HL-60/S4 (cell line): ENCODE measurements at regions not wholly inside any gene's neighbourhood (a gene's known extent, or its start where the extent isn't known, plus 50 kb on each side); places are given as distances from the start of the nearest gene placed in this dataset.
"Not testable (repeated sequence)": the region's sequence is repeated elsewhere in the genome, so short reads cannot be mapped to it uniquely, and the experiment has no call there.

Experiments used
- in situ Hi-C: fragments of 300-500 bp; cut with MboI; formaldehyde crosslinking; loops from 2 replicates; pipeline ENCODE4 v1.14.3; 2022; ENCODE audit warnings: low sequenced_read_pairs

- in situ Hi-C loops, result no loop called here
Observed at GRCh38 chr20:7155282-7155681, 387.8 kb downstream of the BMP2 start.

- in situ Hi-C loops, result no loop called here
Observed at GRCh38 chr20:7155794-7156193, 388.3 kb downstream of the BMP2 start.

DNA sequence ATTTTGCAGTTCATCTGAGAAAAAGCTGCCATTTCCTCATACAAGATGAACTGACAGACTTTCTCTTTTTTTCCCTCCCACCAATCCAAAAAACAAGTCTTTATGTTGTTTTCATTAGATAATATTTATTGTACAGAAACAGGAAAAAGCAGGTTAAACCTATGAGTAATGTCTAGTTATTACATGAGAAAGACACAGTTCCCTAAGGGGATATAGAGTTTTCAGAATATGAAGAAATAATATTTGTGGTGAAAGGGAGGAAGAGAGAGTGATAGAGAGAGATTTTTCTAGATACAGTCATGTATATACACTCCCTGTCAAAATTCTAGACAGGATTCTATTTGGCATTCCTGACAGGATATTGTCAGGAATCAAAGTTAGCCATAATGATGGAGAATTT, 392.4 kb downstream of the BMP2 start:
- in situ Hi-C loops, result no loop called here

DNA sequence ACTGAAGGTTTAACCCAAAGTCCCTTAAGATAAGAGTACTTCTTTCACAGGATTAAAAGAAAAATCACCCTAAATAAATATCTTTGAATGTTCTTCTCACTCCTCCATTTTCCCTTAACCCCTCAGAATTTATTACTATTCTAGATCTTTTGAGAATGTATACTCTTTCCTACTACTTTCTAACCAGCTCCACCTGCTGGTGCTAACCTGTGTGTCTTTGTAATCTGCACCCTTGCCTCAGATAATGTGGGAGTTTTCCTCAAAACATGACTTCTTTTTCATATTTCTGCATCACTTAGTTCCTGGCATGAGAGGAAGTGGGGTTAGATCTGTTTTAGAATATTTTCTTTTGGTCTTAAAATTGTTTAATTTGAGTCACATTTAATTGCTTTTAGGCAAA, 394.2 kb downstream of the BMP2 start:
- in situ Hi-C loops, result no loop called here

DNA sequence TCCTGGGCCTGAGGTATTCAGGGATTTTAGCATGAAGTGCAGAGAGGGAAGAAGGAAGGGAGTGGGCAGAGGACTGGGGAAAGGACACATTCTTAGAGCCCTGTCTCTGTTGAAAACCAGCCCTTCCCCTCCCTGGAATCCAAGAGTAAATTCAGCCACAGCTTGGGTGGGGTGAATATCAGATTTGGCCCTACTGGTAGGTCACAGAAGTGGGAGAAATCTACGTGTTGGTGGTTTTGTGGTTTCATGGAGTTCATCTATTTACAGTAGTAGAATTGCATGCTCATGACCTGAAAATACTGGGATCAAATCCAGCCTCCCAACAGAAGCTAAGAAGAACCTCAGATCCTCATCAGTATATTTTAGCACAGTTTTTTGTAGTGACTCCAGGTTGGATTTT, 404.4 kb downstream of the BMP2 start:
- in situ Hi-C loops, result no loop called here

DNA sequence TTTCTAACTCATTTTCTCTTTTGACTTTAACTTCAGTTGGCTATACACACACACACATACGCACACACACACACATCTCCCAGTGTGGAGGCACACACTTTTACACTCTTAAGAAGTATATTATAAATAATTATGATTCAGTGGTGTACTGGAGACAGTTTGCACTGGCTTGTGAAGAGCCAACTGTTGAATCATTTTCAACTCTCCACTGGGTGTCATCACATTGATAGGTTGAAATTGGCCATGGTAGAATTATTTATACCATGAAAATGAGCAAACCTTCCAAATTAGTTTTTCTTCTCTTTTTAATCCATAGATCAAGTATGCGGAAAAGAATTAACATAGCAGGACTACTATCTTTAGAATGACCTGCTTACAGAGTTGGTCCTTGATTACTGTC, 407.1 kb downstream of the BMP2 start:
- in situ Hi-C loops, result no loop called here

GRCh38 chr20:7175827-7176226, 408.3 kb downstream of the BMP2 start:
- in situ Hi-C loops, result not testable (repeated sequence)

GRCh38 chr20:7178004-7178403, 410.5 kb downstream of the BMP2 start:
- in situ Hi-C loops, result no loop called here

- in situ Hi-C loops, result no loop called here
Observed at GRCh38 chr20:7180256-7181045, 413.0 kb downstream of the BMP2 start.

GRCh38 chr20:7189231-7189630, 421.7 kb downstream of the BMP2 start:
- in situ Hi-C loops, result no loop called here

GRCh38 chr20:7193681-7194080, 426.2 kb downstream of the BMP2 start:
- in situ Hi-C loops, result no loop called here

DNA sequence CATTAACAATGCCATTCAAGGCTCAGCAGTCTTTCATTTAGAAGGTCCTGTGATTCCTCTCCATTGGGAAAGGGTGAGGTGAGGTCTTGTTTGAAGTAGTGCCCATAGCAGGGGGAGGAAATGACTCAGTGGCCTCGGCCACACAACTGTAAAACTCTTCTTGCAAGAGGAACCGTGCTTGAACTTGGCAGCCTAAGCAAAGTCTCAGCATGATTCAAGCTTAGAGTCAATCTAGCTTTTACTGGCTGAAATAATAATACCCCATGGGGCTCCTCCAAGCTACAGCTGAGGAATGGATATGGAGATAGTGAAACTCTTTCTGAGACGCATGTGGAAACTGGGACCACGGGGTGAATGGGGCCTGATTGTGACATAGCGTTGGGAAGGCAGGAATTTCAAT, 428.2 kb downstream of the BMP2 start:
- in situ Hi-C loops, result no loop called here

- in situ Hi-C loops, result no loop called here
Observed at GRCh38 chr20:7196481-7196880, 429.0 kb downstream of the BMP2 start.

- in situ Hi-C loops, result no loop called here
Observed at GRCh38 chr20:7199861-7200260, 432.4 kb downstream of the BMP2 start.

DNA sequence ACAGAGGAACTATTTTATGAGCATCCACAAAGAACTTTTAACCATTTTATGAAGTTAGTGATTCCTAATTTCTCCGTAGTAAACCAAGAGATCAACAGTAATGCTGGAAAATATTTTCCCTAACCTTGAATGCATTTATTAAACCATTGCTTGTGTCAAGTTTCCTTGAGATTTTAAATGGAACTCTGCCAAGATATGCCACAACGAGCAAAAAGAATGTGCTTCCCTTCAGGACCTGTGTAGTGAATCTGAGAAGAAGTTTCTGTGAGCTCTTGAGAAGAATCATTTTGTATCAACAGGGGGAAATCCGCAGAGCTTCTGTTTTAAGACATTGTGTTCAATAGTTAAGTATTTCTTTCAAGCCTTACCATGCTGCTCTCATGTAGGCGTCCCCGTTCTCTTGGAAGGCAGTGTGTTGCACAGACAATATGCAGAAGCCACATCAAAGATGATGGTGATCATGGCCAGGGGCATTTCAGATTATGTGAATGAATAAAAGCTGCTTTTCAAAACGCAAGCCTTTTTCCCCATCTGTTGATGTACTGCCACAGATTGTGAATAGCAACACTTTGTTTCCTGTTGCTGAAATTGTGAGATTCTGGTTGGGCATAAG, 439.8 kb downstream of the BMP2 start:
- in situ Hi-C loops, result no loop called here

- in situ Hi-C loops, result no loop called here
Observed at GRCh38 chr20:7210910-7211309, 443.4 kb downstream of the BMP2 start.

- in situ Hi-C loops, result no loop called here
Observed at GRCh38 chr20:7214081-7214740, 446.7 kb downstream of the BMP2 start.

- in situ Hi-C loops, result no loop called here
Observed at GRCh38 chr20:7217606-7218005, 450.1 kb downstream of the BMP2 start.

GRCh38 chr20:7220755-7221154, 453.3 kb downstream of the BMP2 start:
- in situ Hi-C loops, result no loop called here

- in situ Hi-C loops, result no loop called here
Observed at GRCh38 chr20:7226156-7226555, 458.7 kb downstream of the BMP2 start.

DNA sequence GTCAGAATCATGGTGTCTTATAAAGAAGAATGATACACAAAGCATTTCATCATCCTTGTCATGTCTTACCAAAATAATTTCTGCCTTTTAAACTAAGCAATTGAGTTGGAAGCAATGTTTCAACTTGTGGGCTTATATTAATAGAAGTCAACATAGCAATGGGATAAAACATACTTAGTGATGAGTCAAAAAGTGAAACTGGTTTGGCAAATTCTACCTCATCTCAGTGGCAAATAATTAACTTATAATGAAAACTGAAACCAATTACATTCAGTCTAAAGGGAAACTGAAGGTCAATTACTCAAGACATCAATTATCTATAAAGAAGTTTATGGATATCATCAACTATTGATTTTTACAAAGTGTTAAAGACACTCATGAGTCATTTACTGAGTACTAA, 463.8 kb downstream of the BMP2 start:
- in situ Hi-C loops, result no loop called here

DNA sequence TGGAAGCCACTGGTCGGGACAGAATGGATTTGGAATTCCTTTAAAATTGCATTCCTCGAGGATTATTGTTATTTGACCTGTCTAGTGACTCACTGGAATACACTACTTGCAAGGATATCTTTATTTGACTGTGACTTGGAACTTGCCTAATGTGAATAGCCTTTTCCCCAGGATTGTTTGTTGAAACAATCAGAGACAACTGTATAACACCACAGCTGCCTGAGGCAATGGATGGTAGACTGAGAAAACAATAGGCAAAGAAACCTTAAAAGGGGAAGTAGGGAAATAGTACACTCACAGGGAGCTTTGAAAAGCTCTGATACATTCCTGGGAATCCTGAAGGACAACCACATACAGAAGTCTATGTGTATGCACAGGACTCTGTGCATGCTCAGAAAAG, 465.3 kb downstream of the BMP2 start:
- in situ Hi-C loops, result no loop called here
